NB4 (cell line): ENCODE measurements at regions not wholly inside any gene's neighbourhood (a gene's known extent, or its start where the extent isn't known, plus 50 kb on each side); places are given as distances from the start of the nearest gene placed in this dataset.

ENCODE experiments used
- DNase-seq: peaks from one replicate; pipeline ENCODE4 v3.0.0; 2010; ENCODE audit warnings: low read depth
- H3K4me3 ChIP-seq: one replicate; pipeline ENCODE4 v1.5.1; 2011; ENCODE audit warnings: mild to moderate bottlenecking, low read depth, low read length, moderate library complexity
- MAX ChIP-seq: IDR thresholded peaks from 2 replicates; pipeline ENCODE4 v1.6.1; 2011; ENCODE audit warnings: low read depth, low read length
- MYC ChIP-seq: IDR thresholded peaks from 2 replicates; pipeline ENCODE4 v1.6.1; 2011; ENCODE audit warnings: low read depth, low read length
- POLR2A ChIP-seq: IDR thresholded peaks from 2 replicates; pipeline ENCODE4 v1.6.1; 2011; ENCODE audit warnings: mild to moderate bottlenecking; ENCODE audit not compliant: insufficient read length; ENCODE audit errors: extremely low read depth
- TF ChIP-seq, protein P1 (sequence below): IDR thresholded peaks from one replicate; pipeline ENCODE4 v1.5.1; 2012; ENCODE audit warnings: low read depth, low read length

GRCh38 chr1:195236991-195237889 lies 1371.0 kb downstream of the KCNT2 start:
- DNase-seq: no peak
- TF ChIP-seq MAX (no peak), POLR2A (no peak), MYC (no peak)
- TF ChIP-seq, protein P1, sequence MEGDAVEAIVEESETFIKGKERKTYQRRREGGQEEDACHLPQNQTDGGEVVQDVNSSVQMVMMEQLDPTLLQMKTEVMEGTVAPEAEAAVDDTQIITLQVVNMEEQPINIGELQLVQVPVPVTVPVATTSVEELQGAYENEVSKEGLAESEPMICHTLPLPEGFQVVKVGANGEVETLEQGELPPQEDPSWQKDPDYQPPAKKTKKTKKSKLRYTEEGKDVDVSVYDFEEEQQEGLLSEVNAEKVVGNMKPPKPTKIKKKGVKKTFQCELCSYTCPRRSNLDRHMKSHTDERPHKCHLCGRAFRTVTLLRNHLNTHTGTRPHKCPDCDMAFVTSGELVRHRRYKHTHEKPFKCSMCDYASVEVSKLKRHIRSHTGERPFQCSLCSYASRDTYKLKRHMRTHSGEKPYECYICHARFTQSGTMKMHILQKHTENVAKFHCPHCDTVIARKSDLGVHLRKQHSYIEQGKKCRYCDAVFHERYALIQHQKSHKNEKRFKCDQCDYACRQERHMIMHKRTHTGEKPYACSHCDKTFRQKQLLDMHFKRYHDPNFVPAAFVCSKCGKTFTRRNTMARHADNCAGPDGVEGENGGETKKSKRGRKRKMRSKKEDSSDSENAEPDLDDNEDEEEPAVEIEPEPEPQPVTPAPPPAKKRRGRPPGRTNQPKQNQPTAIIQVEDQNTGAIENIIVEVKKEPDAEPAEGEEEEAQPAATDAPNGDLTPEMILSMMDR: no peak
- H3K4me3 ChIP-seq: no peak overlapping the region

- no peak for DNase-seq
- TF ChIP-seq POLR2A (no peak), MAX (no peak), MYC (no peak)
- TF ChIP-seq, protein P1: no peak
- H3K4me3 ChIP-seq: no peak overlapping the region
These were observed 1389.6 kb downstream of the KCNT2 start for GRCh38 chr1:195218428-195219212.

DNA sequence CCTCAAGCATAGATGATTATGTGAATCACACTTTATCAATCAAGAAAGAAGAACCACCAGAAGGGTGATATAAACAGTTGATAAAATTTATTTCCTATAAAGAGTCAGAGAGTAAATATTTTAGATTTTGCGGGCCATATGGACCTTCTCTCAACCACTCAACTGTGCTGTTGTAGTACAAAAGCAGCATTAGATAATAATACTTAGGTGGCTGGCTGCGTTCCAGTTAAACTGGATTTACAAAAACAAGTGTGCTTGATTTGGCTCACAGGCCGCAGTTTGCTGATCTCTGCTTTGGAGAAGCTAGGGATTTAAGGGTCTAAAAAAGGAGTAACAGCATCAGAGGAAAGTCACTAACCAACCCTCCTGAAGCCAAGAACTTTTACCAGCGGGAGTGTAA lies 1406.0 kb downstream of the KCNT2 start:
- H3K4me3 ChIP-seq: no peak overlapping the region
- TF ChIP-seq MYC (no peak), POLR2A (no peak), MAX (no peak)
- TF ChIP-seq, protein P1: no peak
- DNase-seq: no peak

GRCh38 chr1:195200772-195201171 lies 1407.5 kb downstream of the KCNT2 start:
- DNase-seq: no peak
- no peak for TF ChIP-seq POLR2A
- no peak for TF ChIP-seq MYC
- no peak for TF ChIP-seq MAX
- TF ChIP-seq, protein P1: no peak

GRCh38 chr1:195197116-195197515 lies 1411.1 kb downstream of the KCNT2 start:
- no peak for TF ChIP-seq MAX
- no peak for TF ChIP-seq POLR2A
- TF ChIP-seq MYC: no peak
- TF ChIP-seq, protein P1: no peak

More at GRCh38 chr1:195200772-195201171, 1407.5 kb downstream of the KCNT2 start:
- no peak overlapping the region for H3K4me3 ChIP-seq

More at GRCh38 chr1:195197116-195197515, 1411.1 kb downstream of the KCNT2 start:
- no peak for DNase-seq
- H3K4me3 ChIP-seq: no peak overlapping the region
